ENCODE measurements at regions not wholly inside any gene's neighbourhood (a gene's known extent, or its start where the extent isn't known, plus 50 kb on each side); places are given as distances from the start of the nearest gene placed in this dataset.
"Not testable (repeated sequence)": the region's sequence is repeated elsewhere in the genome, so short reads cannot be mapped to it uniquely, and the experiment has no call there.

DNA sequence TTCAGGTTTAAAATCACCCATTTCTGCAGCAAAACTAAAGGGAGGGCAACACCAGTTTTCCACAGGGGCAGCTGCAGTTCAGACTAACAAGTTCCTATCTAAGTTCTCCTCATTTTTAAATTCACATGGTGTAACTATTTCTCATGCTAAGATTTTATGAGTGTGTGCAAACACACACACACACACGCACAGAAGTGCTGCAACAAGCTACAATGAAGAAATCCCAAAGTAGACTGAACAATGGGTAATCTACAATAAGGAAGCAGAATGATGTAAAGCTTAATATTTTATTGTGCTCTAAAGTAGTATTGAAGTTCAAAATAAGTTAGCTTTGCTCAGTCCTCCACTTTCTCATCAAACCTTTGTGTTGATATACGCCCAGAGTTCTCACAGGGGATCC lies 140.8 kb upstream of the SPATA31A3 start:
- H3K9me3 ChIP-seq = not testable (repeated sequence)

DNA sequence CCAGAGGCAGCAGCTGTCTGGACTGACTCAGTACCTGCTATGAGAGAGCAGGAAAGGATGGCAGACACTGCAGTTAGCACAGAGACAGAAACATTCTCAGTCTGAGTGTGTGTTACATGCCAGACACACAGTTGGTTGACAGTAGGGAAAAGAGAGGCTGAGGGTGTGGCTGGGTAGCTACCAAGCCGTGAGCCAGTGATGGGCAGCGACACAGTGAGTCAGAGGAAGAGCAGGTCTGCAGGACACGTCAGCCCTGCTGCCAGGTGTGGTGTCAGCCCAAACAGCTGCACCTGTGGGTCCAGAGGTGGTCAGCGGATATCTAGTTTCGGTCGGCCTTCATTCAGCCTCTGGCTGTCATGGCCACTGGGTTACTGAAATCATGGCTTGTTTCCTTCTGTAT lies 124.4 kb upstream of the SPATA31A3 start:
- H3K4me1 ChIP-seq; H3K36me3 ChIP-seq; DNase-seq; H3K27me3 ChIP-seq; intact Hi-C loops (cut with DNase I); H3K4me3 ChIP-seq; H3K9me3 ChIP-seq; H3K27ac ChIP-seq: not testable (repeated sequence)
- WGBS, 2 donors = no CpG with 5 or more reads among the region's 6 CpGs

More for the DNA sequence above, 140.8 kb upstream of the SPATA31A3 start:
- H3K4me1 ChIP-seq; H3K27ac ChIP-seq; H3K36me3 ChIP-seq; H3K27me3 ChIP-seq; intact Hi-C loops (cut with DNase I); DNase-seq; H3K4me3 ChIP-seq: not testable (repeated sequence)
- 75 to 84% methylated on average over 1 of the region's 2 CpGs for WGBS, 2 donors

DNA sequence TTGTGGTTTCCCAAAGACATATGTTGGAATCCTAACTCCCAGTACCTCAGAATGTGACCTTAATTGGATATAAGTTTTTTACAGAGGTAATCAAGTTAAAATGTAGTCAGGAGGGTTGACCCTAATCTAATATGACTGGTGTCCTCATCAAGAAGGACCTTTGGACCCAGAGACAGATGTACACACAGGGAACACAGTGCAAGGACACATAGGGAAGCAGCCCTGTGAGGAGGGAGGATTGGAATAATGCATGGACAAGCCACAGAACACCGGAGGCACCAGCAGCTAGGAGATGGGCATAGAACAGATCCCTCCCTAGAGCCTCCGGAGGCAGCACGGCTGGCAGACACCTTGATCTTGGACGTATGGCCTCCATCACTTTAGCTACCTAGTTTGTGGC lies 119.8 kb upstream of the SPATA31A3 start:
- H3K4me1 ChIP-seq; H3K27ac ChIP-seq; H3K36me3 ChIP-seq; H3K9me3 ChIP-seq; DNase-seq; H3K27me3 ChIP-seq; intact Hi-C loops (cut with DNase I); H3K4me3 ChIP-seq: not testable (repeated sequence)
- WGBS, 2 donors = no CpG with 5 or more reads among the region's 4 CpGs

DNA sequence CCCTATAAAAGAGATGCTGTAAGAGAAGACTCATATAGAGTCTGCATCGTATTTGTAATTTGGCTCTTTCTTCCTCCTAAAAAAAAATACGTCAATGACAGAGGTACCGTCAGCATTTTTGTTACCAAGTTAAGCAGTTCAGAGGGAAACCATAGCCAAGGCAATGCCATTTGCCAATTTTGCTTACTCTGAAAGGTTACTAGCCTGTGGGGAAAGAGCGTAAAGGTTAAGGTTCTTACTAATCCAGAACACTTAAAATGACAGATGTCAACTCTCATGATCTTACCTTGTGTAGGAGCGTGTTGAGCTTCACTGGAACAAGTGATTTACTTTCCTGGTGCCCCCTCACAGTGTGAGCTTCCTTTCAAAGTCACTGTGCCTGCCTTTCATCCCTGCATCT lies 119.4 kb upstream of the SPATA31A3 start:
- H3K27ac ChIP-seq; H3K4me3 ChIP-seq; H3K36me3 ChIP-seq; H3K27me3 ChIP-seq; H3K9me3 ChIP-seq; H3K4me1 ChIP-seq; DNase-seq; intact Hi-C loops (cut with DNase I): not testable (repeated sequence)
- WGBS, 2 donors = 75 to 93% methylated on average over 1 to 2 of the region's 5 CpGs

DNA sequence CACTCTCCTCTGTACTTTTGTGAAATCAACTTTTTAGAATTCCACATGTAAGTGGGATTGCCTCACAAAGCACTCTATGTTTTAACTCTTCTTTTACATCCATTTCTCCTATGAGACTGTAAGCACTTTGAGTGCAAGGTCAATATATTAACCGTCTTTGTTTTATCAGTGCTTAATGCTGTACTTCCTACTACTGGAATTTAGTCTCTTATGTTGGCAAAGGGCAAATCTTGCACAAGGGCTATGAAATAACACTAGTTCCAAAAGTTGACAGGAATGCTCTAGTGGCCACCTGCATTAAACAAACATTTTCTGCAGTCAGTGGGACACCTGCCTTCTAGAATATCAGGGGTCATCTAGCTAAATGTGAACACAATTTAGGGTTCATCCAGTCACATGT lies 117.5 kb upstream of the SPATA31A3 start:
- H3K9me3 ChIP-seq; H3K4me3 ChIP-seq; H3K27ac ChIP-seq; intact Hi-C loops (cut with DNase I); H3K36me3 ChIP-seq; H3K4me1 ChIP-seq; DNase-seq; H3K27me3 ChIP-seq: not testable (repeated sequence)
- WGBS, 2 donors = 50% methylated on average over 1 of the region's 1 CpG; no CpG with 5 or more reads in 1 of the 2 donors

DNA sequence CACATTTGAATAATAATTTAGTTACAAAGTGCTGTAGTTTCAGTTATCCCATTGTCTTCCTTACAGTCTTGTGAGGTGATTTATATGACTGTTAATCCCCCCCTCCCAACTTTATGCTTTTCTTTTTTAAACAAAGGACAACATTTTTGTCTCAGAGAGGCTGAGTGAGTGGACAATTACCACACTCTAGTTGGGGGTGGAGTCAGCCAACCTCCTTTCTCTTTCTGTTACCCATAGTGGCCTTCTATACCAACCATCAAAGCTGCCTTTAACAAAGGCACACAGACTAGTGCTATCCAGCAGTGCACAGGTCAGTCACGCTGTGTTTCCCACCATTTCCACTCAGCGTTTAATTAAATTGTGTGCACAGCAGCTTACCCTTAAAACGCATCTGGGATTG lies 114.3 kb upstream of the SPATA31A3 start:
- H3K36me3 ChIP-seq; H3K9me3 ChIP-seq; H3K27me3 ChIP-seq; intact Hi-C loops (cut with DNase I); DNase-seq; H3K27ac ChIP-seq; H3K4me3 ChIP-seq; H3K4me1 ChIP-seq: not testable (repeated sequence)
- WGBS, 2 donors = 29 to 66% methylated on average over 1 to 3 of the region's 3 CpGs

DNA sequence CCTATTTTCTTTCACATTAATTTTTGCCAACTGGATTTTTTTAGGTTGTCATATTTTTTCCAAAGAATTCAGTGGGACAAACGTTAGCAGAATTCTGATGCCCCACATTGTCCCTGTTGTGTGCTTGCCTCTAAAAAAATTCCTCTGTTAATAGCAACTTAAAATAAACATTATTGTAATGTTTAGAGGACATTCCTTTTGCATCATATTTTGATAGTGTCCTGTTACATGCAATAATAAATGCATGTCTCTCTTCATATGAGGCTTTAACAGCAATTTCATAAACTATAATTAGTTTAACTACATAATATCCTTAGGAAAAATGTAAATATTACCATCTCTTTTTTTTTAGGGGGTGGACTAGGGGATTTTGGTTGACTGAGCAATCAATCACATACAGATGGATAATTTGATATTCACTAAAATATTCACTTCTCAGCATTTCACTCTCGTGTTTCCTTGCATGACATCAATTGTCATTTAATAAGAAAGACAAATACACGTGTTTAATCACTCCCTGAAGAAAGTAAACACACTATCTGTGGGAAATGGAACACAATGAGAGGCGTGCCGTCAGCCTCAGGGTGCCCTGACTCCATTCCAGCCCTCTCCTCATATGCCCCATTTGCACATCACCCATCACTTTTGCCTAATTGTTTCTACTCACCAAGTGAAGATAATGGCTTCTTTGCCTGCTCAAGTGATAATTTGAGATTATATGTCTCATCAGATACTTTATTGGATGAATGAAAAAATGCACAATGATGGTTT lies 110.3 kb upstream of the SPATA31A3 start:
- H3K27me3 ChIP-seq; H3K27ac ChIP-seq; H3K36me3 ChIP-seq; intact Hi-C loops (cut with DNase I); H3K9me3 ChIP-seq; H3K4me3 ChIP-seq; DNase-seq; H3K4me1 ChIP-seq: not testable (repeated sequence)
- 33 to 38% methylated on average over 3 of the region's 5 CpGs for WGBS, 2 donors

DNA sequence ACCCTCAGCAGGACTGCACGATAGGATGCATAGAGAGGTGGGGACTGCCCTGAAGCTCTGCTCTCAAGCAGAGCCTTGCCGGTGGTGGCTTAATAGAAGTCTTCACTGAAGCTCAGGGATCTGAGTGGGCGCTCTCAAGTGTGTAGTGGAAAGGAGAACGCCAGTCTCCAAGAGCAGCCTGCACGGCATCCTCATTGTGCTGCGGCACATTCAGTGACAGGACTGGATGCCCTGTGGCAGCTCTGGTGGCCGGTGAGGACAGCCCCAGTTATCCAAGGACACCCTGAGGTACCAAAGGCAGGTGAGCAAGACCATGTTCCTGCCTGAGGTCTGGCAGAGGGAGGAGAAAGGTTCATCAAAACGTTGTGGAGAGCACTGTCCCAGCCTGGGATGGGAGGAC lies 98.8 kb upstream of the SPATA31A3 start:
- intact Hi-C loops (cut with DNase I); H3K4me1 ChIP-seq; H3K9me3 ChIP-seq; H3K36me3 ChIP-seq; DNase-seq; H3K4me3 ChIP-seq; H3K27me3 ChIP-seq; H3K27ac ChIP-seq: not testable (repeated sequence)
- 100% methylated on average over 2 of the region's 8 CpGs; no CpG with 5 or more reads in 1 of the 2 donors for WGBS, 2 donors

DNA sequence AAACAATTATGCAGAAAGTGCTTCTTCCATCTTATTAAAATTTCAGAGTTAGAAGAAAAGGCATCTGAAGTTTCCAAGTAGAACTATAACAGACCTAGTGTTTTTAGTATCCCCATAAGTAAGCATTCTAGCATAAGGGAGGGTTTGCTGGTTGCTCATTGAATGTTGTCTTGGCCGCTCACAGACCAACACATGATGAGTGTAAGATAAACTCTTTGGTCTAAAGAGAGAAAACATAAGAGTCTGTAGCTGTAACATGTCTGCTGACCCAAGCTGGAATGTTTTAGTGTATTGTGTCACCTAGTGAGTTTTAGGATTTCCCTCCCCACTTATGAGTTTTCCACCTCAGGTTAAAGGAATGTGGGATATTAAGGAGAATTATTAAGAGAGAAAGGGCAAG lies 94.5 kb upstream of the SPATA31A3 start:
- H3K36me3 ChIP-seq; H3K9me3 ChIP-seq; H3K4me3 ChIP-seq; DNase-seq; H3K27ac ChIP-seq; H3K4me1 ChIP-seq; H3K27me3 ChIP-seq; intact Hi-C loops (cut with DNase I): not testable (repeated sequence)
- WGBS, 2 donors = 71 to 94% methylated on average over 1 of the region's 1 CpG

DNA sequence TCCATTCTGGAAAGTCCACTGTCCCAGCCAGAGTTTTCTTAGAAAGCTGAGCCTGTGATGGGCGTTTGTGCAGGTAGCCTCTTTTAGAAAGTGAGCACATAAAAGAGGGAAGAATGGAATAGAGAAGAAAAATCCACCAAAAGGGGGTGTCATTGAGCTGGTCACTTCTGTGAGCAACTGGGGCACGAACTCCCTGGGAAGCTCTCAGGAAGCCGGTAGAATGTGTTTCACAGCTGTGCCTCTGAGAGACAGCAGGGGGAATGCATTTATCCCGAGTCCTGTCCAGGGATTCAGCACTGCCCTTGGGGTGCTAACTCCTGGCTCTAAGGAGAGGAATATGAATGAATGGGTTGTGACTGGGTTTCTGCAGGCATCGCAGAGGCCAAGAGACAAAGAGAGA lies 73.8 kb upstream of the SPATA31A3 start:
- H3K27ac ChIP-seq; H3K9me3 ChIP-seq; DNase-seq; H3K4me1 ChIP-seq; intact Hi-C loops (cut with DNase I); H3K27me3 ChIP-seq; H3K4me3 ChIP-seq; H3K36me3 ChIP-seq: not testable (repeated sequence)
- WGBS, 2 donors = 60 to 65% methylated on average over 2 to 4 of the region's 5 CpGs
